ENCODE measurements at regions not wholly inside any gene's neighbourhood (a gene's known extent, or its start where the extent isn't known, plus 50 kb on each side); places are given as distances from the start of the nearest gene placed in this dataset.

- H3K4me3 ChIP-seq (ENCODE audit: control insufficient read depth, low read depth, low read length) = no peak overlapping the region
- no peak for DNase-seq (ENCODE audit: low read depth)
- TF ChIP-seq CTCF (conservative IDR thresholded peaks at IDR 0.05; ENCODE audit: control insufficient read depth, insufficient read depth, low read depth, low read length) = no peak
These were observed 92.4 kb downstream of the SOCS6 start for GRCh38 chr18:70380915-70381896.
